ENCODE measurements at regions not wholly inside any gene's neighbourhood (a gene's known extent, or its start where the extent isn't known, plus 50 kb on each side); places are given as distances from the start of the nearest gene placed in this dataset.

- TF ChIP-seq POLR2A (IDR thresholded peaks at IDR 0.05): no peak
- TF ChIP-seq, protein P1, sequence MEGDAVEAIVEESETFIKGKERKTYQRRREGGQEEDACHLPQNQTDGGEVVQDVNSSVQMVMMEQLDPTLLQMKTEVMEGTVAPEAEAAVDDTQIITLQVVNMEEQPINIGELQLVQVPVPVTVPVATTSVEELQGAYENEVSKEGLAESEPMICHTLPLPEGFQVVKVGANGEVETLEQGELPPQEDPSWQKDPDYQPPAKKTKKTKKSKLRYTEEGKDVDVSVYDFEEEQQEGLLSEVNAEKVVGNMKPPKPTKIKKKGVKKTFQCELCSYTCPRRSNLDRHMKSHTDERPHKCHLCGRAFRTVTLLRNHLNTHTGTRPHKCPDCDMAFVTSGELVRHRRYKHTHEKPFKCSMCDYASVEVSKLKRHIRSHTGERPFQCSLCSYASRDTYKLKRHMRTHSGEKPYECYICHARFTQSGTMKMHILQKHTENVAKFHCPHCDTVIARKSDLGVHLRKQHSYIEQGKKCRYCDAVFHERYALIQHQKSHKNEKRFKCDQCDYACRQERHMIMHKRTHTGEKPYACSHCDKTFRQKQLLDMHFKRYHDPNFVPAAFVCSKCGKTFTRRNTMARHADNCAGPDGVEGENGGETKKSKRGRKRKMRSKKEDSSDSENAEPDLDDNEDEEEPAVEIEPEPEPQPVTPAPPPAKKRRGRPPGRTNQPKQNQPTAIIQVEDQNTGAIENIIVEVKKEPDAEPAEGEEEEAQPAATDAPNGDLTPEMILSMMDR (IDR thresholded peaks at IDR 0.05): no peak
Observed at GRCh38 chr5:130424341-130424740, 520.1 kb downstream of the CHSY3 start.

Measured in uterus (tissue), 2 donors.